ENCODE measurements at regions not wholly inside any gene's neighbourhood (a gene's known extent, or its start where the extent isn't known, plus 50 kb on each side); places are given as distances from the start of the nearest gene placed in this dataset.

GRCh38 chr2:21627938-21628337 is 504.2 kb downstream of the TDRD15 start:
- H3K36me3 ChIP-seq (ENCODE audit: control insufficient read depth in 2 of 2, insufficient read depth in 1 of 2, low read length in 2 of 2): no peaks in the 10 kb centered on the region
- no peak overlapping the region for H3K27ac ChIP-seq (ENCODE audit: extremely low read depth, low read depth, low read length)
- ChIA-PET CTCF (interaction anchor here (0.7 kb wide), 1 partner anchor 126 kb away, joined by 4 read pairs; no protein-coding TSS in a partner anchor), POLR2A (no interaction called here)
- H3K4me3 ChIP-seq (ENCODE audit: low read depth, low read length): no peak overlapping the region
- no peaks in the 10 kb centered on the region for H3K9me3 ChIP-seq (ENCODE audit: control insufficient read depth, insufficient read depth, low read depth, low read length)
- no peak for TF ChIP-seq ZNF266 (tag by site-specific recombination; IDR thresholded peaks at IDR 0.05; ENCODE audit: low read depth)
- TF ChIP-seq ZNF324 (tag by site-specific recombination; IDR thresholded peaks at IDR 0.05): no peak
- H3K4me1 ChIP-seq (ENCODE audit: control insufficient read depth, insufficient read depth, low read length): no peaks in the 10 kb centered on the region

- Histone ChIP-seq H3K9me3 (ENCODE audit: control insufficient read depth, insufficient read depth, low read depth, low read length) (no peaks in the 10 kb centered on the region), H3K36me3 (ENCODE audit: control insufficient read depth in 2 of 2, insufficient read depth in 1 of 2, low read length in 2 of 2) (no peaks in the 10 kb centered on the region), H3K4me1 (ENCODE audit: control insufficient read depth, insufficient read depth, low read length) (no peaks in the 10 kb centered on the region), H3K27ac (ENCODE audit: extremely low read depth, low read depth, low read length) (no peak overlapping the region), H3K4me3 (ENCODE audit: low read depth, low read length) (no peak overlapping the region)
- POLR2A ChIA-PET: no interaction called here
- TF ChIP-seq SETDB1 (IDR thresholded peaks at IDR 0.05; ENCODE audit: insufficient read length, low read length): no peak
- no peak for TF ChIP-seq ZSCAN18 (tag by site-specific recombination; IDR thresholded peaks at IDR 0.05)
- no peak for TF ChIP-seq HOXC10 (CRISPR knock-in tag; IDR thresholded peaks at IDR 0.05)
- TF ChIP-seq ZNF792 (tag by site-specific recombination; IDR thresholded peaks at IDR 0.05): no peak
- no peak for TF ChIP-seq ZNF560 (tag by site-specific recombination; IDR thresholded peaks at IDR 0.05; ENCODE audit: borderline replicate concordance)
- no peak for TF ChIP-seq SP2 (tag by site-specific recombination; IDR thresholded peaks at IDR 0.05)
- TF ChIP-seq ZNF514 (tag by site-specific recombination; IDR thresholded peaks at IDR 0.05): no peak
- no peak for TF ChIP-seq ZNF354C (tag by site-specific recombination; IDR thresholded peaks at IDR 0.05; ENCODE audit: borderline replicate concordance, low read depth)
- TF ChIP-seq ZNF596 (tag by site-specific recombination; IDR thresholded peaks at IDR 0.05): no peak
- TF ChIP-seq ZBTB10 (tag by site-specific recombination; IDR thresholded peaks at IDR 0.05): no peak
- TF ChIP-seq YY1 (tag by site-specific recombination; IDR thresholded peaks at IDR 0.05): no peak
- TF ChIP-seq REST (tag by site-specific recombination; IDR thresholded peaks at IDR 0.05): no peak
- TF ChIP-seq ZNF561 (tag by site-specific recombination; IDR thresholded peaks at IDR 0.05; ENCODE audit: borderline replicate concordance): no peak
- no peak for TF ChIP-seq ZNF48 (tag by site-specific recombination; IDR thresholded peaks at IDR 0.05)
- TF ChIP-seq GLI4 (tag by site-specific recombination; IDR thresholded peaks at IDR 0.05): no peak
- TF ChIP-seq, protein P1, sequence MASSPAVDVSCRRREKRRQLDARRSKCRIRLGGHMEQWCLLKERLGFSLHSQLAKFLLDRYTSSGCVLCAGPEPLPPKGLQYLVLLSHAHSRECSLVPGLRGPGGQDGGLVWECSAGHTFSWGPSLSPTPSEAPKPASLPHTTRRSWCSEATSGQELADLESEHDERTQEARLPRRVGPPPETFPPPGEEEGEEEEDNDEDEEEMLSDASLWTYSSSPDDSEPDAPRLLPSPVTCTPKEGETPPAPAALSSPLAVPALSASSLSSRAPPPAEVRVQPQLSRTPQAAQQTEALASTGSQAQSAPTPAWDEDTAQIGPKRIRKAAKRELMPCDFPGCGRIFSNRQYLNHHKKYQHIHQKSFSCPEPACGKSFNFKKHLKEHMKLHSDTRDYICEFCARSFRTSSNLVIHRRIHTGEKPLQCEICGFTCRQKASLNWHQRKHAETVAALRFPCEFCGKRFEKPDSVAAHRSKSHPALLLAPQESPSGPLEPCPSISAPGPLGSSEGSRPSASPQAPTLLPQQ (tag by site-specific recombination; IDR thresholded peaks at IDR 0.05): no peak
- CTCF ChIA-PET: no interaction called here
Observed at GRCh38 chr2:21633015-21633414, 509.2 kb downstream of the TDRD15 start.

Data from HEK293 (cell line).